HepG2 (cell line): ENCODE measurements at regions not wholly inside any gene's neighbourhood (a gene's known extent, or its start where the extent isn't known, plus 50 kb on each side); places are given as distances from the start of the nearest gene placed in this dataset.

ENCODE experiments used
- ETV5 ChIP-seq: IDR thresholded peaks from 2 replicates; pipeline ENCODE4 v1.6.1; 2018; ENCODE audit warnings: missing biosample characterization, missing genetic modification reagents, inconsistent platforms, borderline replicate concordance
- FOXA1 ChIP-seq, 2 experiments: fragments of 450-650 bp in 1 of 2; sonication (generic) in 1 of 2; formaldehyde crosslinking in 1 of 2; IDR thresholded peaks; 2 replicates each; pipeline versions ENCODE4 v1.4.0 to v1.6.1; 2016 to 2020; ENCODE audit warnings: missing genetic modification reagents in 1 of 2
- FOXA3 ChIP-seq: IDR thresholded peaks from 2 replicates; pipeline ENCODE4 v1.6.1; 2016; ENCODE audit warnings: missing genetic modification reagents, missing compliant biosample characterization
- HCFC1 ChIP-seq: fragments of 150-350 bp; IDR thresholded peaks from 2 replicates; pipeline ENCODE4 v1.6.1; 2014; ENCODE audit warnings: low read depth, low read length
- HIVEP1 ChIP-seq: sonication (generic); formaldehyde crosslinking; IDR thresholded peaks from 2 replicates; pipeline ENCODE4 v1.4.0; 2020; ENCODE audit warnings: mild to moderate bottlenecking, missing genetic modification reagents
- HNRNPLL ChIP-seq: fragments of 200-400 bp; formaldehyde crosslinking; IDR thresholded peaks from 2 replicates; pipeline ENCODE4 v1.6.1; 2017; ENCODE audit warnings: mild to moderate bottlenecking, low read depth, low read length; ENCODE audit not compliant: poor library complexity, severe bottlenecking
- ISX ChIP-seq: sonication (generic); formaldehyde crosslinking; conservative IDR thresholded peaks from 2 replicates; pipeline ENCODE4 v1.5.0; 2020; ENCODE audit warnings: missing genetic modification reagents
- MEF2D ChIP-seq: sonication (generic); formaldehyde crosslinking; IDR thresholded peaks from 2 replicates; pipeline ENCODE4 v1.5.1; 2020; ENCODE audit warnings: mild to moderate bottlenecking, missing genetic modification reagents
- MXI1 ChIP-seq: IDR thresholded peaks from 3 replicates; pipeline ENCODE4 v1.6.1; 2012; ENCODE audit warnings: low read depth, low read length, inconsistent platforms, borderline replicate concordance
- PHF8 ChIP-seq: sonication (generic); formaldehyde crosslinking; IDR thresholded peaks from 2 replicates; pipeline ENCODE4 v1.5.0; 2020; ENCODE audit warnings: missing genetic modification reagents
- SOX6 ChIP-seq, 2 experiments: fragments of 450-650 bp in 1 of 2; sonication (generic) in 1 of 2; formaldehyde crosslinking in 1 of 2; IDR thresholded peaks; 2 replicates each; pipeline versions ENCODE4 v1.4.0 to v1.6.1; 2017 to 2020; ENCODE audit warnings: antibody characterized with exemption in 1 of 2, mild to moderate bottlenecking in 1 of 2, missing genetic modification reagents in 1 of 2
- YEATS4 ChIP-seq: sonication (generic); formaldehyde crosslinking; IDR thresholded peaks from 2 replicates; pipeline ENCODE4 v1.4.0; 2020; ENCODE audit warnings: missing genetic modification reagents, borderline replicate concordance
- ZBTB21 ChIP-seq: sonication (generic); formaldehyde crosslinking; IDR thresholded peaks from 2 replicates; pipeline ENCODE4 v1.4.0; 2020; ENCODE audit warnings: missing genetic modification reagents
- ZNF225 ChIP-seq: sonication (generic); formaldehyde crosslinking; IDR thresholded peaks from 2 replicates; pipeline ENCODE4 v1.4.0; 2020; ENCODE audit warnings: mild to moderate bottlenecking, missing genetic modification reagents
- ZNF7 ChIP-seq: IDR thresholded peaks from 2 replicates; pipeline ENCODE4 v1.6.1; 2016; ENCODE audit warnings: missing biosample characterization, missing genetic modification reagents
- TF ChIP-seq, protein P1 (sequence below): sonication (generic); formaldehyde crosslinking; IDR thresholded peaks from 2 replicates; pipeline ENCODE4 v1.8.0; 2022; ENCODE audit warnings: missing genetic modification reagents, mild to moderate bottlenecking, borderline replicate concordance
- TF ChIP-seq, protein P2 (sequence below): sonication (generic); formaldehyde crosslinking; IDR thresholded peaks from 2 replicates; pipeline ENCODE4 v1.4.0; 2020; ENCODE audit warnings: low read depth, missing genetic modification reagents
- TF ChIP-seq, protein P3 (sequence below): sonication (generic); formaldehyde crosslinking; IDR thresholded peaks from 2 replicates; pipeline ENCODE4 v1.4.0; 2020; ENCODE audit warnings: missing genetic modification reagents
- TF ChIP-seq, protein P4 (sequence below): sonication (generic); formaldehyde crosslinking; IDR thresholded peaks from 2 replicates; pipeline ENCODE4 v1.5.0; 2020; ENCODE audit warnings: mild to moderate bottlenecking, missing genetic modification reagents, borderline replicate concordance

- TF ChIP-seq ZNF7 (CRISPR knock-in tag) (no peak), ZBTB21 (no peak), ETV5 (CRISPR knock-in tag) (peak; percentile 49; the same call in 1 of the 2 replicates), HIVEP1 (CRISPR knock-in tag) (no peak), PHF8 (CRISPR knock-in tag) (no peak), ZNF225 (no peak), HCFC1 (0 out of 2 replicates have a peak, but pooled peaks have one; percentile 18), MXI1 (peak; percentile 48; the same call in 1 of the 3 replicates), SOX6 (IDR thresholded peaks at IDR 0.05) (no peak), SOX6 (CRISPR knock-in tag; IDR thresholded peaks at IDR 0.05) (peak; percentile 45), YEATS4 (no peak), HNRNPLL (no peak), ISX (CRISPR knock-in tag) (no peak), FOXA1 (IDR thresholded peaks at IDR 0.05) (no peak), FOXA1 (CRISPR knock-in tag; IDR thresholded peaks at IDR 0.05) (0 out of 2 replicates have a peak, but pooled peaks have one; percentile 27), FOXA3 (peak; percentile 48; the same call in 1 of the 2 replicates), MEF2D (CRISPR knock-in tag) (no peak)
- TF ChIP-seq, protein P1, sequence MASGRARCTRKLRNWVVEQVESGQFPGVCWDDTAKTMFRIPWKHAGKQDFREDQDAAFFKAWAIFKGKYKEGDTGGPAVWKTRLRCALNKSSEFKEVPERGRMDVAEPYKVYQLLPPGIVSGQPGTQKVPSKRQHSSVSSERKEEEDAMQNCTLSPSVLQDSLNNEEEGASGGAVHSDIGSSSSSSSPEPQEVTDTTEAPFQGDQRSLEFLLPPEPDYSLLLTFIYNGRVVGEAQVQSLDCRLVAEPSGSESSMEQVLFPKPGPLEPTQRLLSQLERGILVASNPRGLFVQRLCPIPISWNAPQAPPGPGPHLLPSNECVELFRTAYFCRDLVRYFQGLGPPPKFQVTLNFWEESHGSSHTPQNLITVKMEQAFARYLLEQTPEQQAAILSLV (CRISPR knock-in tag) = no peak
- TF ChIP-seq, protein P2, sequence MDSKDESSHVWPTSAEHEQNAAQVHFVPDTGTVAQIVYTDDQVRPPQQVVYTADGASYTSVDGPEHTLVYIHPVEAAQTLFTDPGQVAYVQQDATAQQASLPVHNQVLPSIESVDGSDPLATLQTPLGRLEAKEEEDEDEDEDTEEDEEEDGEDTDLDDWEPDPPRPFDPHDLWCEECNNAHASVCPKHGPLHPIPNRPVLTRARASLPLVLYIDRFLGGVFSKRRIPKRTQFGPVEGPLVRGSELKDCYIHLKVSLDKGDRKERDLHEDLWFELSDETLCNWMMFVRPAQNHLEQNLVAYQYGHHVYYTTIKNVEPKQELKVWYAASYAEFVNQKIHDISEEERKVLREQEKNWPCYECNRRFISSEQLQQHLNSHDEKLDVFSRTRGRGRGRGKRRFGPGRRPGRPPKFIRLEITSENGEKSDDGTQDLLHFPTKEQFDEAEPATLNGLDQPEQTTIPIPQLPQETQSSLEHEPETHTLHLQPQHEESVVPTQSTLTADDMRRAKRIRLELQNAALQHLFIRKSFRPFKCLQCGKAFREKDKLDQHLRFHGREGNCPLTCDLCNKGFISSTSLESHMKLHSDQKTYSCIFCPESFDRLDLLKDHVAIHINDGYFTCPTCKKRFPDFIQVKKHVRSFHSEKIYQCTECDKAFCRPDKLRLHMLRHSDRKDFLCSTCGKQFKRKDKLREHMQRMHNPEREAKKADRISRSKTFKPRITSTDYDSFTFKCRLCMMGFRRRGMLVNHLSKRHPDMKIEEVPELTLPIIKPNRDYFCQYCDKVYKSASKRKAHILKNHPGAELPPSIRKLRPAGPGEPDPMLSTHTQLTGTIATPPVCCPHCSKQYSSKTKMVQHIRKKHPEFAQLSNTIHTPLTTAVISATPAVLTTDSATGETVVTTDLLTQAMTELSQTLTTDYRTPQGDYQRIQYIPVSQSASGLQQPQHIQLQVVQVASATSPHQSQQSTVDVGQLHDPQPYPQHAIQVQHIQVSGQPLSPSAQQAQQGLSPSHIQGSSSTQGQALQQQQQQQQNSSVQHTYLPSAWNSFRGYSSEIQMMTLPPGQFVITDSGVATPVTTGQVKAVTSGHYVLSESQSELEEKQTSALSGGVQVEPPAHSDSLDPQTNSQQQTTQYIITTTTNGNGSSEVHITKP = 0 out of 2 replicates have a peak, but pooled peaks have one; percentile 25
- TF ChIP-seq, protein P3, sequence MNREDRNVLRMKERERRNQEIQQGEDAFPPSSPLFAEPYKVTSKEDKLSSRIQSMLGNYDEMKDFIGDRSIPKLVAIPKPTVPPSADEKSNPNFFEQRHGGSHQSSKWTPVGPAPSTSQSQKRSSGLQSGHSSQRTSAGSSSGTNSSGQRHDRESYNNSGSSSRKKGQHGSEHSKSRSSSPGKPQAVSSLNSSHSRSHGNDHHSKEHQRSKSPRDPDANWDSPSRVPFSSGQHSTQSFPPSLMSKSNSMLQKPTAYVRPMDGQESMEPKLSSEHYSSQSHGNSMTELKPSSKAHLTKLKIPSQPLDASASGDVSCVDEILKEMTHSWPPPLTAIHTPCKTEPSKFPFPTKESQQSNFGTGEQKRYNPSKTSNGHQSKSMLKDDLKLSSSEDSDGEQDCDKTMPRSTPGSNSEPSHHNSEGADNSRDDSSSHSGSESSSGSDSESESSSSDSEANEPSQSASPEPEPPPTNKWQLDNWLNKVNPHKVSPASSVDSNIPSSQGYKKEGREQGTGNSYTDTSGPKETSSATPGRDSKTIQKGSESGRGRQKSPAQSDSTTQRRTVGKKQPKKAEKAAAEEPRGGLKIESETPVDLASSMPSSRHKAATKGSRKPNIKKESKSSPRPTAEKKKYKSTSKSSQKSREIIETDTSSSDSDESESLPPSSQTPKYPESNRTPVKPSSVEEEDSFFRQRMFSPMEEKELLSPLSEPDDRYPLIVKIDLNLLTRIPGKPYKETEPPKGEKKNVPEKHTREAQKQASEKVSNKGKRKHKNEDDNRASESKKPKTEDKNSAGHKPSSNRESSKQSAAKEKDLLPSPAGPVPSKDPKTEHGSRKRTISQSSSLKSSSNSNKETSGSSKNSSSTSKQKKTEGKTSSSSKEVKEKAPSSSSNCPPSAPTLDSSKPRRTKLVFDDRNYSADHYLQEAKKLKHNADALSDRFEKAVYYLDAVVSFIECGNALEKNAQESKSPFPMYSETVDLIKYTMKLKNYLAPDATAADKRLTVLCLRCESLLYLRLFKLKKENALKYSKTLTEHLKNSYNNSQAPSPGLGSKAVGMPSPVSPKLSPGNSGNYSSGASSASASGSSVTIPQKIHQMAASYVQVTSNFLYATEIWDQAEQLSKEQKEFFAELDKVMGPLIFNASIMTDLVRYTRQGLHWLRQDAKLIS = no peak
- TF ChIP-seq, protein P4, sequence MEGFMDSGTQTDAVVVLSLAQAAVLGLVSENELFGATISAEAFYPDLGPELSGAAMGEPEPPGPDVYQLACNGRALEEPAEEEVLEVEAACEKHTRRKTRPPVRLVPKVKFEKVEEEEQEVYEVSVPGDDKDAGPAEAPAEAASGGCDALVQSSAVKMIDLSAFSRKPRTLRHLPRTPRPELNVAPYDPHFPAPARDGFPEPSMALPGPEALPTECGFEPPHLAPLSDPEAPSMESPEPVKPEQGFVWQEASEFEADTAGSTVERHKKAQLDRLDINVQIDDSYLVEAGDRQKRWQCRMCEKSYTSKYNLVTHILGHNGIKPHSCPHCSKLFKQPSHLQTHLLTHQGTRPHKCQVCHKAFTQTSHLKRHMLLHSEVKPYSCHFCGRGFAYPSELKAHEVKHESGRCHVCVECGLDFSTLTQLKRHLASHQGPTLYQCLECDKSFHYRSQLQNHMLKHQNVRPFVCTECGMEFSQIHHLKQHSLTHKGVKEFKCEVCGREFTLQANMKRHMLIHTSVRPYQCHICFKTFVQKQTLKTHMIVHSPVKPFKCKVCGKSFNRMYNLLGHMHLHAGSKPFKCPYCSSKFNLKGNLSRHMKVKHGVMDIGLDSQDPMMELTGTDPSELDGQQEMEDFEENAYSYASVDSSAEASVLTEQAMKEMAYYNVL (CRISPR knock-in tag) = no peak
Observed at GRCh38 chr21:33980276-33980916, 64.8 kb upstream of the ATP5PO start (continued).
